ENCODE measurements at regions not wholly inside any gene's neighbourhood (a gene's known extent, or its start where the extent isn't known, plus 50 kb on each side); places are given as distances from the start of the nearest gene placed in this dataset.

DNA sequence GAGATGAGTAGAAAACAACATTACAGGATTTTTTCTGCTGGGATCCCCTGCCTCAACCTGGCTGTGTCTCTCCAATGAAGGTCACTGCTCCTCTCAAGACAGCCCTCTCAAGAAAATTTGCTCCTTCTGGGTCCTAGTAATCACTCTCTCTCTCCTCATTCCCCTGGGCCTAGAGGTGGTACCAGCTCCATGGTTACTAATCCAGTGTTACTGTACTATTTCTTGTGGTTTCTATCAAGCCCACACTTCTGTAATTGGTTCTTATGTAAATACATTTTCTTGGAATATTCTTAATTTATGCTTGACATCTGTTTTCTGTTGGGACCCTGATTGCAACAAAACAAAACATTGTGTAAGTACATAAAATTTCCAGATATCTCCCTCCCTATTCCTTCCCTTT, 123.8 kb upstream of the RORB start:
- TF ChIP-seq, protein P1, sequence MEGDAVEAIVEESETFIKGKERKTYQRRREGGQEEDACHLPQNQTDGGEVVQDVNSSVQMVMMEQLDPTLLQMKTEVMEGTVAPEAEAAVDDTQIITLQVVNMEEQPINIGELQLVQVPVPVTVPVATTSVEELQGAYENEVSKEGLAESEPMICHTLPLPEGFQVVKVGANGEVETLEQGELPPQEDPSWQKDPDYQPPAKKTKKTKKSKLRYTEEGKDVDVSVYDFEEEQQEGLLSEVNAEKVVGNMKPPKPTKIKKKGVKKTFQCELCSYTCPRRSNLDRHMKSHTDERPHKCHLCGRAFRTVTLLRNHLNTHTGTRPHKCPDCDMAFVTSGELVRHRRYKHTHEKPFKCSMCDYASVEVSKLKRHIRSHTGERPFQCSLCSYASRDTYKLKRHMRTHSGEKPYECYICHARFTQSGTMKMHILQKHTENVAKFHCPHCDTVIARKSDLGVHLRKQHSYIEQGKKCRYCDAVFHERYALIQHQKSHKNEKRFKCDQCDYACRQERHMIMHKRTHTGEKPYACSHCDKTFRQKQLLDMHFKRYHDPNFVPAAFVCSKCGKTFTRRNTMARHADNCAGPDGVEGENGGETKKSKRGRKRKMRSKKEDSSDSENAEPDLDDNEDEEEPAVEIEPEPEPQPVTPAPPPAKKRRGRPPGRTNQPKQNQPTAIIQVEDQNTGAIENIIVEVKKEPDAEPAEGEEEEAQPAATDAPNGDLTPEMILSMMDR (IDR thresholded peaks at IDR 0.05): no peak
- no peak for TF ChIP-seq POLR2A (IDR thresholded peaks at IDR 0.05)

Data from testis (tissue), 2 donors.